ENCODE measurements at regions not wholly inside any gene's neighbourhood (a gene's known extent, or its start where the extent isn't known, plus 50 kb on each side); places are given as distances from the start of the nearest gene placed in this dataset.

DNA sequence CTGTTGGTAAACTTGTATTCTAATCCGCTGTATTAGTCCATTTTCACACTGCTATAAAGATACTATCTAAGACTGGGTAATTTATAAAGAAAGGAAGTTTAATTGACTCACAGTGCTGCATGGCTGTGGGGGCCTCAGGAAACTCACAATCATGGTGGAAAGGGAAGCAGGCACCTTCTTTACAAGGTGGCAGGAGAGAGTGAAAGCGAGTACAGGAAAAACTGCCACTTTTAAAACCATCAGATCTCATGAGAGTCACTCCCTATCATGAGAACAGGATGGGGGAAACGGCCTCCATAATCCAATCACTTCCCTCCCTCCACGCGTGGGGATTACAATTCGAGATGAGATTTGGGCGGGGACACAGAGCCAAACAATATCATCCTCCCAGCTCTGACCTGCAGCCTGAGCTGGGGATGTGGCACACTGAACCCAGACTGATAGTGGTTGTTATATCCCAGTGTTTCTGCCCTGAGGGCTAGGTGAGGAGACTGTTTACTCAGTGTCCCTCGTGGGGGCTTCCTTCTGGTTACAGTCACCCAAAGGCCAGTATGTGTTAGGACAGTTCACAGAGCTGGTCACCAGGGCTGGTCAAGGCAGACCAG is 488.3 kb downstream of the KDM4C start:
- in situ Hi-C loops (cut with HindIII; ENCODE audit: low pct_unique_long_range_greater_than_20kb, low sequenced_read_pairs) = no loop called here
- DNase-seq (ENCODE audit: low read depth) = no peak

DNA sequence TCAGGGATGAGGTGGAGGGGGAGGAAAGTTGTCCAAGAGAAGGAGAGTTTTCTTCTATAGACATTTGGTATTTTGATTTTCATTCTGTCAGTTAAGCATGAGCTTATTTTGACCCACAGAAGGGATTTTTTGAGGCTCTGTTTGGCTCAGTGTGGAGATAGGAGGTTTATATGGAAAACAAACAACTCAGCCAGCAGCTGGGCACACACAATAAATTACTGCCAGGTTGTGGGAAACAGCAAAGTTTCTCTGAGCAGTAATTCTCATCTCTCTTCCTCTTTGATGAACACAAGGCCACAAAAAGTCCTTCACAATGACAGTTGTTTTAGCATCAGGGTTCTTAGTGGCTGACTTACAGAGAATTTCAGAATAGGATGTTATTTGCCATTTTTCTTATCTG is 486.1 kb downstream of the KDM4C start:
- in situ Hi-C loops (cut with HindIII; ENCODE audit: low pct_unique_long_range_greater_than_20kb, low sequenced_read_pairs) = no loop called here
- no peak for DNase-seq (ENCODE audit: low read depth)

DNA sequence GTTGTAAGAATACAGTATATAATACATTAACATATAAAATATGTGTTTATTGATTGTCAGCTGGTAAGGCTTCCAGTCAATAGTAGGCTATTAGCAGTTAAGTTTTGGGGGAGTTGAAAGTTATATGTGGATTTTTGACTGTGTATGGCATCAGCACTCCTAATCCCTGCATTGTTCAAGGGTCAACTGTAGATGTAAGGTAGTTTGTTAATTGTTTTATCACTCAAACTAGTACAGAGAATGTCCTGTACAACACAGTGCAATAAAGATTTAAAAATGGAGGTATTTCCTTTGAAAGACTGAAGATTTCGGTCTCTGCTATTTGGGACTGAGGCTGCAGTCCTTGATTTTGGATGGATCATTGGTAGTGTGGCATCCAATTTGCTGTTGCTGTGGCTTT is 484.4 kb downstream of the KDM4C start:
- no peak for DNase-seq (ENCODE audit: low read depth)
- in situ Hi-C loops (cut with HindIII; ENCODE audit: low pct_unique_long_range_greater_than_20kb, low sequenced_read_pairs) = no loop called here

DNA sequence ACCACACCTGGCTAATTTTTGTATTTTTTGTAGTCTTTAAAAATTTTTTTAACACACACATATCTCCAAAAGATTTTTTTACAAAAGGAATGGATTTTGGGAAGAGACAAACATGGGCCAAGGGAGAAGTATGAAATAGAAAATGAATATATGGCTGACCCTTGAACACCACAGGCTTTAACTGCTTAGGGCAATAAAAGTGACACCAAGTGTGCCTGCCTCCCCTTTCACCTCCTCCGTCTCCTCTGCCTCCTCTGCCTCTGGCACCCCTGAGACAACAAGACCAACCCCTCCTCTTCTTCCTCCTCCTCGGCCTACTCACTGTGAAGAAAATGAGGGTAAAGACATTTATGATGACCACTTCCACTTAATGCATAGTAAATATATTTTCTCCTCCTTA is 483.9 kb downstream of the KDM4C start:
- in situ Hi-C loops (cut with HindIII; ENCODE audit: low pct_unique_long_range_greater_than_20kb, low sequenced_read_pairs) = no loop called here

DNA sequence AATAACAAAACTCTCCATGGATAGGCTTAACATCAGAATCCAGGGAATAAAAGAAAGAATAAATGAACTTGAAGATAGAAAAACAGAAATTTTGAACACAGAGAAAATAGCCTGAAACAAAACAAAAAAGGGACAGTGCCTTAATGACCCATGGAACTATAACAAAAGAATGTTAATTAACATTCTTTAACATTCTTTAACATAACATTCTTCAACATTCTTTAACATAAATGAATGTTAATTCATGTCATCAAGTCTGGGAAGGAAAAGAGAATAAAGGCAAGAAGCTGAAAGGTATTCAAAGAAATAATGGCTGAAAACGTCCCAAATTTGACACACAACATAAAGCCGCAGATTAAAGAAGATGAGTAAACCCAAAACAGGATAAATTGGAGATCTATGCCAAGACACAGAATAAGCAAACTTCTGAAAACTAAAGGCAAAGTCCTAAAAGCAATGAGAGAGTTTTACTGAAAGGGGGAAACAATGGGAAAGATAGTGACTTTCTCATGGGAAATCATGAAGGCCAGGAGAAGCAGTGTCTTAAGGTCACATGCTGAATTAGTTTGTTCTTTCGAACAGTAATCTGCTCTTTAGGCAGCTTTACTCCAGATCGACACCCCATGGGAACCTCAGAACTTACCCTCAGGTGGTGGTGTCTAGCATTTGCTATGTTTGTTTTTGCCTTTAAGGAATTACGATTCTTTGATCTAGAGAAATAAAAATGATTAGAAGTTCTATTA is 483.0 kb downstream of the KDM4C start:
- in situ Hi-C loops (cut with HindIII; ENCODE audit: low pct_unique_long_range_greater_than_20kb, low sequenced_read_pairs) = no loop called here
- no peak for DNase-seq (ENCODE audit: low read depth)

More for the DNA sequence above, 483.9 kb downstream of the KDM4C start:
- no peak for DNase-seq (ENCODE audit: low read depth)

DNA sequence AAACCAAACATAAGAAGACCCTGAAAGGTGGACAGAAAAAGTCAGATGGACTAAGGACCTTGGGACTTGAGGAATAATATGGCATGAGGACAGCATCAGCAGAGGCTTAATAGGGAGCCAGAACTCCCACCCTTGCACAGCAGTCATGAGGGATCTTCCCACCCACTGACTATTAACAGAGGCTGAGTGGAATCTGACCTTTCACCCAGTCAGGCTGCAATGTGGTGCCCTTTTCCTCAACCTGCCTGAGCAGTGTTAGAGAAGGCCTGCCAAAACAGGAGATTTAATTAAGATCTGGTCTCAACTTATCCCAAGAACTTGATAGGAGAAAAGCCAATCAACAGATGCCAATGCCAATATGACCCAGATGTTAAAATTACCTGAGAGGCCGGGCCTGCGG is 481.9 kb downstream of the KDM4C start:
- in situ Hi-C loops (cut with HindIII; ENCODE audit: low pct_unique_long_range_greater_than_20kb, low sequenced_read_pairs) = no loop called here
- no peak for DNase-seq (ENCODE audit: low read depth)

DNA sequence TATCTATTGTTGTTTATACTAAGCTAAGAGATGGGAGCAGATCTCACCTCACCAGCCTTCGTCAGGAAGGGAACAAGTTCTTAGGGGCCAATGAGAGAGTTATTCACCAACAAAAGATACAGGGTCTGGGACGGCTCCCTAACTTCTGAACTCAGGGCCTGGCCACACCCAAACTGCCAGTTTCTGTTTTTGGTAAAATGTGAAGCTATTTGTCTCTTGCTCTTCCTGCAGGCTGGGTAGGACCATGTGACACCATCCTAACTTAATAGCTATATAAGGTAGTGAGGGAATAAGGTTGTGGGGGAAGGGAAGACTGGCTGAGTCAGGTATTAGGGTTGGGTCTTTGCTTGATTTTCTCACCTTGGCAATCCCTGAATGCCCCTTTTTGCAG is 480.5 kb downstream of the KDM4C start:
- no peak for DNase-seq (ENCODE audit: low read depth)
- in situ Hi-C loops (cut with HindIII; ENCODE audit: low pct_unique_long_range_greater_than_20kb, low sequenced_read_pairs) = no loop called here

DNA sequence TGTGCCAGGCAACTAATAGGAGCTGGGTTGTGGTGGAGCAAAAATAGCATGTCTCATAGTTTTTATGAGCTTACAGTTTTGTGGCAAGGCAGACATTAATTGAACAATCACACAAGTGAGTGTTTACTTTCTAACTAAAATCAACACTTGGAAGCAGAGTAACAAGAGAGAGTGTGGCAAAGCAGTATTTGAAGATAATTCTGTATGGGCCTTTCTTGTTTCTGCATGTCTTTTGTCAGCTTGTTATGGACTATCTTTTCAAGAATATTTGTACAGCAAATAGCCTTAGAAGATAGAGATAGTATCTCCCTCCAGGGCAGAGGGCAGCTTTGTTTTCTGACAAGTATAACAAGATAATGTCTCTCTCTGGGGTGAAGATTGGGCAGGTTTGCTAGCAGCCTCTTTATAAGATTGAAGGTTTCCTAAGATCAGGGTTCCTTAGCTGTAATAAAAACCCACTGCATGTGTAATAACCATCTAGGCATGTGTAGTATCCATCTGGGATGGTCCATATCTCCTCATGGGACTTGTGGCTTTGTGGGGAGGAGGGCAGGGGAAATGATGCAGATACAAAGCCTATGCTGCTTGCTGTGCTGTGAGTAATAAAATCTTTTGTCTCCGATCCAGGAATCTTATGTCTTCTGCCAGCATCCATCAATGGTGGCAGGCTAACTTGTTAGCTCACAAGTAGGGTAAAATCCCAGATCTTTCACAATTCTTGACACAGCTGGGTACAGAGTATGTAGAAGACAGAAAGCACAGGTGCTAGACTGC is 479.9 kb downstream of the KDM4C start:
- in situ Hi-C loops (cut with HindIII; ENCODE audit: low pct_unique_long_range_greater_than_20kb, low sequenced_read_pairs) = no loop called here
- no peak for DNase-seq (ENCODE audit: low read depth)

DNA sequence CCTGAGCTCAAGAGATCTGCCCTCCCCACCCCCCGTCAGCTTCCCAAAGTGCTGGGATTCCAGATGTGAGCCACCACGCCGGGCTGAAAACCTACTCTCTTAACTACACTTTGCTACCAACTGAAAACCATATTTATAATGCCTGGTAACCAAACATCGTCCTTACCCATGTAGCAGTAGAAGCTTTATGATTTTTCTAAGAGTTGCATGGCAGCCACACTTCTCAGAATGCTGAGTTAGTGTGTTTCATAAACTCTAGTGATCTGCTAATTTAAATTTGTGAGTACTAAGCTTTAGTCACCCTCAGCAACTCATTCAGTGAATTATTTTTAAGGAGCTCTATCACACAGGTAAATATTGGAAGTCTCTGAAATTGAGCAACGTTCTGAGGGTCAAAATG is 478.4 kb downstream of the KDM4C start:
- in situ Hi-C loops (cut with HindIII; ENCODE audit: low pct_unique_long_range_greater_than_20kb, low sequenced_read_pairs) = no loop called here

DNA sequence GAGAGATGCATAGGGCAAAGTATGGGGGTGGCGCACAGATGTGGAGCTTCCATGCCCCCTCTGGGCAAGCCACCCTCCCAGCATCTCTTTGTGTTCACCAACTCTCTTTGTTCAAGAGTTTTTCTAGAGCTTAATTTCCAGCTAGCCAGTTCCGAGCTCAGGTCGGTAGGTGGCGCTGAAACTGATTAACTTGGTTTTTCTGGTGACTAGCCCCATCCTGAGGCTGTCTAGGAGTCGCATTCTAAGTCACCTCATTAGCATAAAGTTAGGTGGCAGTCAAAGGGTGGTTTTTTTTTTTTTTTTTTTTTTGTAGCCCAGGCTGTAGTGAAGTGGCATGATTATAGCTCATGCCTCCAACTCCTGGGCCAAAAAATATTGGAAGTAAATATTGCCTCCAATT is 476.4 kb downstream of the KDM4C start:
- DNase-seq (ENCODE audit: low read depth) = no peak
- in situ Hi-C loops (cut with HindIII; ENCODE audit: low pct_unique_long_range_greater_than_20kb, low sequenced_read_pairs) = no loop called here

More for the DNA sequence above, 478.4 kb downstream of the KDM4C start:
- DNase-seq (ENCODE audit: low read depth) = no peak

DNA sequence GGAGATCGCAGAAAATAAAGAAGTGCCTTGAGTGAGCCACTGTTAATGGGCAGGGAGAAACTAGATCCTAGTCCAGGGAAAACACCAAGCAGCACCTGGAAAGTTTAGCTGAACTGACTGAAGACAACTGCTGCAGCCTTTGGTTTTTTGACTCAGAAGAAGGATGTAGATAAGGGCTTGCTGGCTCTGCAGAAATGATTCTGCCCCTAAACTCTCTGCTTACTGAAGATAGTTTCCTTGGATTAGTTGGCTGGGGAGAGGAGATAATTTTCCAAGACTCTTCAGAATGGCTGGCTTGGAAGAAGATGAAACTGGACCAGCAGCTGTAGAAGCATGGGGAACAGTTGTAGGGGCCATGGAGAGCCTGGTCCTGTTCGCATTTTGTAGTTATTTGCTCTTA is 471.8 kb downstream of the KDM4C start:
- in situ Hi-C loops (cut with HindIII; ENCODE audit: low pct_unique_long_range_greater_than_20kb, low sequenced_read_pairs) = no loop called here
- DNase-seq (ENCODE audit: low read depth) = no peak

DNA sequence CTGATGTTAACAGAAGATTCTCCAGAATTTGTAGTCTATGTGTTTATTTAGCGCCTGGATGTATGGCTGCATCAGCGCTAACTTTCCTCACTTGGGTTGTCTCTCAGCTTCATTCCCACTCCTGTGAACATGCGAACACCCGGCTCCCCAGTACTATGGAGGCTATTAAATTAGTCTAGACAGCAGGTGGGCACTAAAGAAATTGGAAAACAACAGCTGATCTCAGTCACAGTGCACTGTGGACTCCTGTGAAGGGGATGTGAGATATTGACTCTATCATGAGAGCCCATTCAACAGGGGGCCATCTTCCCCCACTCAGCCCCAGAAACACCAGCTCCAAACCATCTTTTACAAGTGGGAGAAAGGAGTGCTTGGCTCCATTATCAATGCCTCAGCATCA is 471.0 kb downstream of the KDM4C start:
- DNase-seq (ENCODE audit: low read depth) = no peak

DNA sequence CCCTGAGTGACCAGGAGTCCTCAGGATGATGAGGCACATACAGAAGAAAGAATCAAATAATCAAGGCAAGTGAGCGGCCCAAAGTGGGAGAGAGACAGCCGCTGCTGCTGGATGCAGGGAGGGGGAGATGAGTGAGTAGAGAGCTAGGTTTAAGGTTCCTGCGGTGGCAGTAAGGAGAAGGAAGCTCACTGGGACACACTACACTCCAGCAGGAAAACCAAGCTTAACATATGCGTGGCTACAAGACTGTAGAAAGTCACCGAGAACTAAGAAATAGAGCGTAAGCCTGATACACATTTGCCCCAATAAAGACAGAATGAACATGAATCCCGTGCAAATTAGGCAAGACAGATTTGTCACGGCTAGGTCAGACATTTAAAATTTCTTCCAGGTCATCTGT is 470.2 kb downstream of the KDM4C start:
- in situ Hi-C loops (cut with HindIII; ENCODE audit: low pct_unique_long_range_greater_than_20kb, low sequenced_read_pairs) = no loop called here
- DNase-seq (ENCODE audit: low read depth) = no peak

More for the DNA sequence above, 471.0 kb downstream of the KDM4C start:
- in situ Hi-C loops (cut with HindIII; ENCODE audit: low pct_unique_long_range_greater_than_20kb, low sequenced_read_pairs) = no loop called here

DNA sequence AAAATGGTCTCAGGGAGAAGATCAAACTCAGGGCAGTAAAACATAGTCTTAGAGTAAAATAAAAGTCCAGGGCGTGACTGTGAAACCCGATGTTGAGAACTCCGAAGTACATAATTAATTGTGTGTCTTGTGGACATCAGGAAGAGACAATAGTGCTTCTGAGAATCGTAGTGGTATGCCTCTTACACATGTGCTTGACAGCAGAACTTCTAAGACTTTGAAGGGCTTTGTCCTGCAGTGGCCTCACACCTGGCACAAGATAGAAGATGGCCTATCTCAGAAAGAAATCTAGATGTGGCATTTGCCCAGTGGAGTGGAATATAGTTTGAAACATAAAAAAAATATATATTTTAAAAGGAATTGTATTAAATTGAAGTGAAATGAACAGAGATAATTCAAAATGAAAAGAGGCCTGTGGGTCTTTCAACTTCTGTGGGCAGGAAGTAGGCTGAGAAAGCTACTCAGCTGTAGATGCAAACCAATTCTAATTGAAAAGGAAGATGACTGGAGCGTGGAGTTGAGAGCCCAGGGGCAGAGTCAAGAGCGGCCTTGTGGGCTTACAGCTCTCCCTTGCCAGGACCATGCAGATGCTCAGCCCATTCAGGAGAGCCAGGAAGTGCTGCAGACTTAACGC is 468.4 kb downstream of the KDM4C start:
- in situ Hi-C loops (cut with HindIII; ENCODE audit: low pct_unique_long_range_greater_than_20kb, low sequenced_read_pairs) = no loop called here
- DNase-seq (ENCODE audit: low read depth) = no peak

Measured in Caki2 (cell line).